GM13977 (cell line): ENCODE measurements at regions not wholly inside any gene's neighbourhood (a gene's known extent, or its start where the extent isn't known, plus 50 kb on each side); places are given as distances from the start of the nearest gene placed in this dataset.

ENCODE experiments used
- DNase-seq: peaks from one replicate; pipeline ENCODE4 v3.0.0; 2012; ENCODE audit warnings: low spot score
- CTCF ChIP-seq: IDR thresholded peaks from 2 replicates; pipeline ENCODE4 v1.5.1; 2012; ENCODE audit warnings: mild to moderate bottlenecking, control low read depth; ENCODE audit not compliant: insufficient read depth; ENCODE audit errors: extremely low read depth, missing control alignments
- in situ Hi-C: fragments of 300-500 bp; cut with MboI; formaldehyde crosslinking; loops from one replicate; pipeline ENCODE4 v1.12.0; 2022; ENCODE audit warnings: low sequenced_read_pairs, low pct_unique_long_range_greater_than_20kb, mixed read lengths, inconsistent platforms; ENCODE audit not compliant: unreplicated experiment

GRCh38 chr17:45706033-45706432 is 78.1 kb upstream of the CRHR1 start:
- DNase-seq = no peak
- no peak for TF ChIP-seq CTCF
- in situ Hi-C loops = no loop called here

DNA sequence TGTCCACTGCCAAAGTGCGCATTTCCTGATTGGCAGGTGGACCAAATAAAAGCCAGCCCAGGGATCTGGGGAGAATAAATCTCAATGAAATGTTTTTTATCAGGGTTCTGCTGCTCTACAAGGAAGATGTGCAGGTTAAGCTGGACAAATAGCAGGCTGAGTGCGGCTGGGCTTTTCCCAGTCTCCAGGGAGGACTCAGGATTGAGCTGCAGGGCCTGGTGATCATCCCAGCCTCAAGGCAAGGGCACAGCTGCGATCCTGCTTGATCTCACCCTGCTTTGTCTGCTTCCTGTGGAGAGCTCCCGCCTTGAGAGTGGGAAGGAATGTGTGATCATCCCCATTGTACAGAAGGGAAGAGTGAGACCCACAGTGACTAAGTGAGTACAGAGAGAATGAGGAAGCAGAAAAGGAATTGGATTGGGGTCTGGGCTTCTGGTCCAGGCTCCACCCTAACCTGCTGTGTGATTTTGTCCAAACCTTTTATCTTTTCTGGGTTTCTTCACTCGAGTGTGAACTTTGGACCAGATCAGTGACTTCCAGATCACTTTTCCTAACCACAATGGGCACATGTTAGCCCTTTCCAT is 75.3 kb upstream of the CRHR1 start:
- in situ Hi-C loops = no loop called here
- TF ChIP-seq CTCF = no peak
- no peak for DNase-seq

DNA sequence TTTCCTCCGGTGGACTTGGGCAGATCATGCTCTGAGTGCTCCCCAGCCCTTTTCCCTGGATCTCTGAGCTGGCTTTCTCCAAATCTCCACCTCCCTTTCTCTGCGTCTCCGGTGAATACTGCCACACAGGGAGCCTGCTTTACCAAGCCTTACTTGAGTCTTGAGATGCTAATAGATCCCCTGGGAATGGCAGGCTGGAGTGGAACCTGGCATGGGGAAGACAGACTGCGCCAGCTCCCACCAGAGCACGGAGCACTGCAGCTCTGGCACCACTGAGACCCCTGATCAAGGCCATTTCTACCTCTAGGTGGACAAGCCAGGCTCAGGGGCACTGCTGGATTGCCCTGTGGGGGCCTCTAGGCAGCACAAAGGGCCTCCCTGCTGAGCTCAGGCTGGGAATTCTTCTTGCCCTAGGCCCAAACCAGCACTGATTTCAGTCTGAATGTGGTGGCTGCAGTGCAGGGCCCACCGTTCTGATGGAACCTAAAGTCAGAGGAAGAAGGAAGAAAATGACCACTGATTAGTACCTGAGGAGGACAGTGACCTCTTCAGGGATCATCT is 74.3 kb upstream of the CRHR1 start:
- in situ Hi-C loops = no loop called here
- DNase-seq = no peak
- no peak for TF ChIP-seq CTCF

GRCh38 chr17:45715787-45716186 is 68.3 kb upstream of the CRHR1 start:
- in situ Hi-C loops = no loop called here
- TF ChIP-seq CTCF = no peak
- DNase-seq = no peak

GRCh38 chr17:45718791-45719190 is 65.3 kb upstream of the CRHR1 start:
- in situ Hi-C loops = no loop called here
- no peak for TF ChIP-seq CTCF
- no peak for DNase-seq

DNA sequence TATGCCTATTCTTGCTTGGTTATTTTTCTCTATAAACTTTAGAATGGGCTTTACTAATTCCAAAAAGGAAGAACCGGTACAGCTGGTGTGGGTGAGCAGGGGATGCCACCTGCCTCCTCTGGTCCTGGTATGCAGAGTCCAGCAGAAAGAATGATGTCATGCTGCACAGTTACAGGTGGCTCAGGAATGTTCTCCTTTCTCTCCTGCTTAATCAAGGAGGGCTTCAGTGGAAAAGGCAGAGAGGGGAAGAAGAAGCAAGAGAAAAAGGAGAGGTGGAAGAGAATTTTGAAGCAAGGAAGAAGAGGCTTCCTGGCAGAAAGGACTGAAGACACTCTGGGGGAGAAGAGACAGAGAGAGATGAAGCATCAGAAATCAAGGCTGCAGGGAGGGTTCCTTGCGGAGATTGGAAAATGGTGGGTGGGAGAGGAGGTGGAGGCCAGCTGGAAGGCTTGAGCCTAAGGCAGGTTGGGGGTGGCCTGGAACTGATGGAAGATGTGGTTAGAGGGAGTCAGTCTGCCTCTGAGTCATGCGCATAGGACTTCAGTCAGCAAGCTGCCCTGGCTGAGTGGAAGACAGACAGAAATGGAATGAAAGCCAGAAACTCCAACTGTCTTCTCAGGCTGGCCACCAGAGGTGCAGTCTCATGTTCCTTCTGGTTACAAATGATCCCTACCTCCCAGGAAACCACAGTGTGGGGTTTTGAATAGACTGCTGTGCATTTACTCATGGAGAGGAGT is 64.6 kb upstream of the CRHR1 start:
- no peak for DNase-seq
- TF ChIP-seq CTCF = no peak
- in situ Hi-C loops = no loop called here
